Left colon (tissue), 2 donors: ENCODE measurements at regions not wholly inside any gene's neighbourhood (a gene's known extent, or its start where the extent isn't known, plus 50 kb on each side); places are given as distances from the start of the nearest gene placed in this dataset.

Experiments
- ATAC-seq: fragments of 200-7000 bp; cut with Tn5 transposase; one replicate; pipeline ENCODE4 v1.9.1; 2020; ENCODE audit warnings: mild to moderate bottlenecking, moderate library complexity
- DNase-seq, 2 donors: peaks; one replicate each; pipeline ENCODE4 v3.0.0-alpha.2; 2020
- intact Hi-C, 2 donors: fragments of 100-400 bp; cut with DNase I in 1 of 2; cut with micrococcal nuclease in 1 of 2; formaldehyde crosslinking; loops; one replicate each; pipeline versions ENCODE4 v1.11.2 to v1.14.0; 2022; cut with DNase I, micrococcal nuclease
- donor health status: DM: no; HTN: no; CAD: no.
- donor health status: DM: yes; HTN: yes; CAD: no.

DNA sequence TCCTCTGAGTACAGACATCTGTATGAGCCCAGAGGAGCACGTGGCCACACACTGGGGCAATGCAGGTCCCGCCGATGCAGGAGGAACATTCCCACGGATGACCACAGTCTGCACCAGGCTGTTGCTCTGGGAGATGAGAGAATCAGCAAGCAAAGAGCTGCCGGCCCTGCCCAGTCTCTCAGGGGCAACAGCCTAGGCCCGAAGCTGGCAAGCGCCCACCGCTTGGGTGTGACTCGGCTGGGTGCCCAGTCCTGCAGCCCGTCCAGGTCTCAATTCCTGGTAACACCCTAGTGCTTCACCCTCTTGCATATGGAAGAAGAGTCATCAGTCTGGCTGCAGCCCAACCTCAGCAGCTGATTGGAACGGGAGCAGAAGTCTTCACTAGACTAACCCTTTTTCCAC is 153.7 kb upstream of the HES1 start:
- DNase-seq (peak; percentile 87 to 88), ATAC-seq (peak; percentile 90)
- intact Hi-C loops, result no loop called here

DNA sequence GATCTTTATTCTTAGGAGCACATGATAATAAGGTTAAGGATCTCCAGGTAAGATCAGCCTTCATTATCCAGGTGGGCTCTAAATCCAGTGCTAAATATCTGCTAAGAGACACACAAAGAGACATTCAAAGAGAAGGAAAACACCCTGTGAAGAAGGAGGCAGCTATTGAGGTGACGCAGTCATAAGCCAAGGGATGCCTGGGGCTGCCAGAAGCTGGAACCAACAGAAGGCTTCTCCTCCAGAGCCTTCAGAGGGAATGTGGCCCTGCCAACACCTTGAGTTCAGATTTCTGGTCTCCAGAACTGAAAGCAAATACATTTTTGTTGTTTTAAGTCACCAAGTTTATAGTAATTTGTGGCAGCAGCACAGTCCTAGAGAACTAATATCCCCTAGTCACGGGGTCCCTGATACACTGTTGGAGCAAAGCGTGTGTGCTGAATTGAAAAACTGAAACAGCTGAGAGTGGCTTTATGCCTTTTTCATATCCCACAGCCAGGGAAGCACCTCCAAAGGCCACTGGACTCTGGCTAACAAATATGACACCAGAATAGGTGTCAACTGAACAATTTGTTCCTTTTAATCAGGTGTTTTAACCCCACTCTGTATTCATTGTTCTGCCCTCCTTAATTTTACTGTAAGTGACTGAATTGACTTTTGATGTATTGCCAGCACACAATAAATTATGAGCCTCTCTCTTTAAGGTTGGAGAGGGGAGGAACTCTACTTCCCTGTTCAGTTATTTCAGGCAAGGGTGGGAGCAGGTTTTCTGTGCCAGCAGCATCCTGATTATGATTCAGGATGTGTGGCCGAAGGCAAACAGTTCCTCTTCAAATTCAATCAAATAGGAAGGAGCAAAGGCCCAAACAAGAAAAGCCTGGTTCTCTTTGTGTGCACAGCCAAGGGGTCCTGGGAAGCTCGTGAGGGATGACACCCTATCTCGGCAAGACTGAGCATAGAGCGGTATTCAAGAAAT is 151.8 kb upstream of the HES1 start:
- ATAC-seq, result peak; percentile 42
- intact Hi-C loops, result no loop called here
- DNase-seq, result no peak

DNA sequence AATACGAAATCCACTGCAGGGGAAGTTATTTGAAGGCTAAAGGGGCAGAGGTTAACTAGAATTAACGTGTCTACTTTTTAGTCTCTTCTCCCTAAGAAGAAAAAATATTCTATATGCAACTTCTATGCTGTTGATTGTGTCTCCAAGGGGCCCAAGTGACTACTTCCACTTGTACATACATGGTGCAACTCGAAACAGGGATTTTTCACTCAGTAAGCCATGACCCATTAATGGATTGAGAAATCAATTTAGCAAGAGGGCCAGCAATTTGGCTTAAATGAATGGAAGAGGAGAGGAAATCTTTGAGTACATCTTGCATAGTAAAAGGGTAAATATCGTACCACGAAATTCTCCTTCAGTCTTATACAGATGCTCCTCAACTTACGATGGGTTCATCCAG is 151.1 kb upstream of the HES1 start:
- no peak for DNase-seq

DNA sequence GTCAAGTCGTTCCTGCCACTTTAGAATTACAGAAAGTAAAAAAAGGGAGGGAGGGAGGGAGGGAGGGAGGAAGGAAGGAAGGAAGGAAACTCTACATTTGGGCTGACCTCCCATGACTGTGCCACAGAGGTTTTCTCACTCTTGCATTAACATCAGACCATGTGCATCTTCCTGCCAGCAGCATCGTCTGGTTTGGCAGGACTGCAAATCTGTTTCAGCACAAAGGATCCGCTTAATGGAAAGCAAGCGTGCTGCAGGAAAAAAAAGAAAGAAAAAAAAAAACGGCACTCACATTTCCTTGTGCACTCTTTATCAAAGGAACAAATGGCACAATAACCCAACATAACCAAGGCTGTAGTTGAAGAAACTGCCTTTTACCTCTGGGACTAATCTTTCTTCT is 148.8 kb upstream of the HES1 start:
- intact Hi-C loops, result no loop called here
- DNase-seq (no peak), ATAC-seq (no peak)

More for the DNA sequence above, 151.1 kb upstream of the HES1 start:
- intact Hi-C loops, result no loop called here
- no peak for ATAC-seq

DNA sequence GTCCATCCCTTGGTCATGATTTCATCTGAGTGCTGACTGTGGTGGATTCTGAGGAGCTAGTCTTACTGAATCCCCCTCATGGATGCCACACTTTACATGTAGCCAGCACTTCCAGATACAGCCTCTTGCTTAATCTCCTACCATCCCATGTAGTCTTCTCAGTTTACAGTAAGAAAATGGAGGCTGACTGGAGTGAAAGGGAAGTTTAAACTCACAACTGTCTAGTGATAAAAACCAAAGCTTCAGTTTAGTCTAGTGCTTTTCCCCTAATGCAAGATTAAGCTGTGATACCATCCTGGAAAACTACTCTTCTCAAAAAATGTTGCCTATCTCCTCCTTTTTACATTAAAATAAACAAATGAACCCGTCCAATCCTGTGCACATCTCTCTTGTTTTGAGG is 146.8 kb upstream of the HES1 start:
- no peak for ATAC-seq
- intact Hi-C loops, result no loop called here
- no peak for DNase-seq

DNA sequence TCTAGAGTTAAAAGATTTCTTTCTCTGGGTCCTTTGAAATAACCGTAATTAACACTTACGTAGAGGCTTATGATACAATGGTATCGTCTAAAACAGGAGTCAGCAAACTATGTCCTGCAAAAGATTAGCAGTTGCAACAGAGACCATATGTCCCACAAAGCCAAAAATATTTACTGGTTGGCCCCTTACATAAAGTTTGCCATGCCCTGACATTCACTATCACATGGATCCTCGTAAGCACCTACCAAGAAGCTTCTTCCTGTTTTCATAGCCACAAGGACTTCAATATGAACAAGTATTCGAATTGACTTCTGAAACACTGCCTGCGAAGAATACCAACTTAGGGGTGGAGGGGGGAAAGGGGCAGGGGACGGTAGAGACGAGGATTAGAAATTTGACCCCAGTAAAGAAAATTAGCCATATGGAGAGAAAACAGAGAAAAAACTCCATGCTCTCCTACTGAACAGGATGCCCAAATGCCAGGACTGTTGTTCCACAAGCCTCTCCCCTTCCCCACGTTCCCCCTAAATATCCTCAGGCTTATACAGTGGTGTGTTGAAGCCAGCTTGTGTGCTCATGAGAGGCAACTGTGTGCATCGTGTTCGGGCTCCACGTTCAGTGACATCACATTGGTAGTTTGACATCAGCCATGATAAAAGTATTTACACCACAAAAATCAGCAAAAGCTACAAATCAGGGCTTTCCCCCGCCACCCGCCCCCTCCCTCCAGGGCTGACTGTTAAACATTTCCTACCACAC is 144.1 kb upstream of the HES1 start:
- no peak for DNase-seq
- no peak for ATAC-seq
- intact Hi-C loops, result no loop called here

DNA sequence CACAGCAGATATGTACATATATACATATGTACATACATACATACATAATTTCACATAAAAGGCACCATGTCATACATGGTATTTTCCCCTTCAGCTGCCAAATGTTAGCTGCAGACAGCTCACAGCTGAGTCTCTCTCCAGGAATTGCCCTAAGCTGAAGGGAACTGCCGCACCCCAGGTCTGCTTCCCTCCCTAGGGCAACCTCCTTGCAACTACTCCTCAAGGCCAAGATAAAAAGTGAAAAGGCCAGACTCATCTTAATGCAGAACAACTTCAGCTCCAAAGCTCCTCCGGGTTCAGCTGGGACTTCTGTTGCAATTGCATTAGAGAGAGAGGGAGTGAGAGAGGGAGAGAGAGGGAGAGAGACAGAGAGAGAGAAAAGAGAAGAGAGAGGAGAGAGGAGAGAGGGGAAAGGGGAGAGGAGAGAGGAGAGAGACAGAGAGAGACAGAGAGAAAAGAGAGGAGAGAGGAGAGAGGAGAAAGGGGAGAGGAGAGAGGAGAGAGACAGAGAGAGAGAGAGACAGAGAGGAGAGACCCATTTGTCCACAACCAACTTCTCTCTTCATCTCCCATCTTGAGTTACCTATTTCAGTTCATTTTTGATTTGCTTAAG is 143.4 kb upstream of the HES1 start:
- intact Hi-C loops, result no loop called here
- no peak for ATAC-seq
- no peak for DNase-seq

DNA sequence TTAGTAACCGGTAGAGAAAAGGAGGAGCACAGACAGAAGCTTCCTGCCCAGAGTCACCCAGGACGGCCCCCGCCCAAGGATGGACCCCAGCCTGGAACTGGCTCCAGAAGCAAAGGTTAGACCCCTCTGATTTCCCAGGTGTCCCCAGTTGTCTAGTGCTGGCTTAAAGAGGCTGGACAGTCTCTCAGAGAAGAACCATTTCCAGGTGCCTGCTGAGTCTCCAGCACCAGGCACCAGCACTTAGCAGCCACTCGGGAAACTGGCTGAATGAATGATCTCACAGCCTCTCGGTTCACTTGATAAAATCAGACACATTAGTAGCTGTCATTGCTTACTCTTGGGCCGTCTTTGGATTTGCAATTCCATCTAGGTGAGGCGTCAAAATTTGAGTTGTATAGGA is 139.7 kb upstream of the HES1 start:
- intact Hi-C loops, result no loop called here
- DNase-seq, result no peak
- no peak for ATAC-seq

DNA sequence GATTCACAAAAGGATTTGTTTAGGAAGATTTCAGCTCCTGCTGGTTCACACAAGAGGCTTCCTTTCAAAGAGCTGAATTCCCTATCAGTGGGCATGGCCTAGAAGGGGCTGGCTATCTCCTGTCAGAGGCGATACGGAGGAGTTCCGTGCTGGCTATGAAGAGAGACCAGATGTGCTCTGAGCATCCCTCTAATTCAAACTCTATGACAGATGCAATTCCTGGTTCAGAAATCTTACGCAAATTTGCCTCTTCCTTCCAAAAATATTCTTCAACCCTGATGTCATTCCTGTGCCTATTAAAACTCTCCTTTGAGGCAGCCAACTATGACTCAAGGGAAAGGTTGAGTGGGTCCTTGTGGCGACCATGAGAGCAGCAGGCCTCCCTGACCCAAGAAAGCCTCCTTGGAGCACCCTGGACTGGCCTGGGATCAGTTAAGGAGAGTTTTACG is 139.3 kb upstream of the HES1 start:
- ATAC-seq (no peak), DNase-seq (no peak)
- intact Hi-C loops, result no loop called here

DNA sequence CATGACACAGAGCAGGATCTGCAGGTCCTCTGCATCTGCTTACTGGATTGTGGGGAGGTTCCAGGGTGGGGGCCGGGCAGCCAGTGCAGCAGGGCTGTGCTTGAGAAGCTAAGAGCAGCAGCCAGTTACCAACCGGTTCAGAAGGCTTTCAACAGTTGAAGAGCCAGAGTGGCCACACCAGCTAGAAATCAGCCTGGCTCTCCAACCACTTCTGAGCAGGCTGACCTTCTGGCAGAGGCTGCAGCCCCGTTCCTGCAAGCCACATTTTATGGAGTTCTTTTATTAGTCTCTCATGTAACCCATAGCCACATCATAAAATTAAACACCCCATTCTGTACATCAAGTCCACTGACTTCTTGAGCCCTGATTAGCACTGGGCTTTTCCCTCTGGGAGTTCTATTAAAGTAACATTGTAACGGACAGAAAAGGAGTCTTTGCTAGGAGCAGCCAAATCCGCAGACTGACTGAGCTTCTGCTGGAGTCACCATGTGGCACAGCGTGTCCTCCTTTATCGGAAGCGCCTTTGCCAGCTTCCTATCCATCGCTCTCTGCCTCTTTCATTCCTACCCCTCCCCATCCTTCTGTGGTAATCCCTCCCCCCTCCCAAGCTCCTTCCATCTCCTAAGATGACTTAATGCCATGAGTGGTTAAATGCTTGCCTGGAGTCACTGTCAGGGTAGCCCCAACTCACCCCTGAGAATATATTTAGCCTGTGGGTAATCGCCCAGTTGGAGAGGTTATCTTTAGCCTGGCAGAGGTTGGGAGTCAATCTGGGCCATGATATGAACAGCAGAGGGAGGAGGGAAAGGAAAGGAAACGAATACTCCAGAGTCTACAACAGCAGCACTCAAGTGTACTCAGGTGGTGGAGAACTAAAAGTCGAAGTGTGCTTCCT is 138.5 kb upstream of the HES1 start:
- intact Hi-C loops, result no loop called here
- peak; percentile 90 for ATAC-seq
- DNase-seq, result no peak

DNA sequence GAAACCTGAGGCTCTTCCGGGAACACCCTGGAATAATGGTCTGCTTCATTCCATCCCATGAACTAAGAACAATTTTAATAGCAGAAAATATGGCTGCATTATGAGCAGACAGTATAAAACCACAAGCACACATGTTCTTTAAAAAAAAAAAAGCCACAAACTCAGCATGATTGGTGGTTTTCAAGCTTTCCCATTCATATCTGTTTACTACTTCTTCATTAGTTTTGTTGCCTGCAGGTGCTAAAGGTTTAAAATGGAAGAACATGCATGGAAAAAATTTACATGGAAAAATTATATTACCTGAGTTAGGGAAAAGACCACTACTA is 137.9 kb upstream of the HES1 start:
- intact Hi-C loops, result no loop called here
- DNase-seq (no peak), ATAC-seq (no peak)

DNA sequence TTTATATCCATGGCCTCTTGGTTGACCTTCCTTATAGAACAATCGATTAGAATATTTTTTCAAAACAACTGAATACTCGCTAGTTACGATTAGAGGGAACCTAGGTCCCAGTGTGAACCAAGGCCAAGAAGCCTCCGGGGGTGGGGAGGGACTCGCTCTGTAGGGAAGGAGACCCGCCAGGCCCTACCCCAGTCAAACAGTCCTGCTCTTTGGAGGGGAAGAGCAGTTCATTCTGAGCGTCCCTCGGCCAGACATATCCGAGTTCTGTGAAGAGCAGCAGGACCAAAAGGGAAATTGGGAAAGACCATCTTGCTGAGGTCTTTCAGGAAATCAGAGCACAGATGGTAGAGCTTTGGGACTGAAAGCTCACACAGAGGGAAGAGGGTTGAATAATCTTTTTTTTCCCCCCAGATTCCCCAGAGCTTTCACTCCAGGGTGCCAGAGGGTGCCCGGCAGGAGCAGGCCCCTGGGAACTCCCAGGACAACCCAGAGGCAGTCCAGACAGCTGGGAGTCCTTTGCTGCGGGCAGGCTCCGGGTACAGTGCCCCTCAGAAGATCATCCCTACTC is 137.2 kb upstream of the HES1 start:
- ATAC-seq (no peak), DNase-seq (no peak)
- intact Hi-C loops, result no loop called here

DNA sequence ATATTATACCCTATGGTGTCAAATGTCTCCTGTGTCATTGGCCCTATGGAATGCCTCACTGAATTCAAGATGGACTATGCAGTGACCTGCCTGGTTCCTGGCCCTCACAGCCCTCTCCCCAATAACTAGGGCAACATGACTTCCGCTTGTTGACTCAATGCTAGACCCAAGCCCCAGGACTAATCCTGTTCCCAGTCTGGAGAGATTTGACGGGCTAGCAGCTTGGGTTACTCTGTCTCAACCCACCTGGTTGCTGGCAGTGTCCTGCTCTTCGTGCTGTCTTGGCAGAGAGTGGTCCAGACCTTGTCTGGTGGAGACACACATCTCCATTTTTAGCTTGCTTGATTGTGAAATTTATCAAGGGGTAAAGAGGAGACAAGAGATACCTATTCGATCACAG is 135.8 kb upstream of the HES1 start:
- intact Hi-C loops, result no loop called here
- no peak for ATAC-seq
- no peak for DNase-seq

DNA sequence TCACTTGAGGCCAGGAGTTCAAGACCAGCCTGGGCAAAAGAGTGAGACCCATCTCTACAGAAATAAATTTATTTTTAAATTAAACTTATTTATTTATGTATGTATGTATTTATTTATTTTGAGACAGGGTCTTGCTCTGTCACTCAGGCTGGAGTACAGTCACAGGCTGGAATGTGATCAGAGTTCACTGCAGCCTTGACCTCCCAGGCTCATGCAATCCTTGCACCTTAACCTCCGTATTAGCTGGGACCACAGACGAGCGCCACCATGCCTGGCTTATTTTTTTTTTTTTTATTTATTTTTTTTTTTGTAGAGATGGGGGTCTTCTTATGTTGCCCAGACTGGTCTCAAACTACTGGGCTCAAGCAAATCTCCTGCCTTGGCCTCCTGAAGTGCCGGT is 135.2 kb upstream of the HES1 start:
- ATAC-seq (no peak), DNase-seq (no peak)
- intact Hi-C loops, result no loop called here

DNA sequence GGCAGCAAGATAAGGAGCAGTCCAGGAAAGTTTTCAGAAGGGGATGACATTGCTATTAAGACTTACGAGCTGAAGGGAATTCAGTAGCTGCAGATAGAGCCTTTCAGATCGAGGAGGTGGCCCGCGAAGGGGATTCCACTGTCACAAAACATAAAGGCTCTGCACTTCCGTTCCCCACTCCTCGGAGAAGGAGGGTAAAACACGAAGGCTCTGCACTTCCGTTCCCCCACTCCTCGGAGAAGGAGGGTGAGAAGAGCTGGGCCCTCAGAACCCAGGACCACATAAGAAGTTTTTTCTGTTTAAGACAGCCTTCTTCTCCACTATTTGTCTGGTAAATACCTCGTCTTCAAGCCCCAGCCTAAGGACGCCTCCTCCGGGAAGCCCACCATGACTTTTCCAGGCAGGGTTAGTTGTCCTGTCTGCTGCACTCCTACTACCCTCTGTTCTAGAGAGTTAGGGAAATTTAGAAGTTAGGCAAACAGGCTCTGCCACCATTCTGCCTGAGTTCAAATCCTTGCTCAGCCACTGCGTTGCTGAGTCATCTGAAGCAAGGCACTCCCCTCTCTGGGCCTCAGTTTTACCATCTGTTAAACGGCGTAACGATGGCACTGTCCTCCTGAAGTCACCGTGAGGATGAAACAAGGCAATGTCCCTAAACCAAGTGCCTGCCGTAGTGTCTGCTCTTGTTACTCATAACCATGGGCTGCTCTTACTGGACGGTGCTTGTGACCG is 134.1 kb upstream of the HES1 start:
- ATAC-seq (no peak), DNase-seq (no peak)
- intact Hi-C loops, result no loop called here

DNA sequence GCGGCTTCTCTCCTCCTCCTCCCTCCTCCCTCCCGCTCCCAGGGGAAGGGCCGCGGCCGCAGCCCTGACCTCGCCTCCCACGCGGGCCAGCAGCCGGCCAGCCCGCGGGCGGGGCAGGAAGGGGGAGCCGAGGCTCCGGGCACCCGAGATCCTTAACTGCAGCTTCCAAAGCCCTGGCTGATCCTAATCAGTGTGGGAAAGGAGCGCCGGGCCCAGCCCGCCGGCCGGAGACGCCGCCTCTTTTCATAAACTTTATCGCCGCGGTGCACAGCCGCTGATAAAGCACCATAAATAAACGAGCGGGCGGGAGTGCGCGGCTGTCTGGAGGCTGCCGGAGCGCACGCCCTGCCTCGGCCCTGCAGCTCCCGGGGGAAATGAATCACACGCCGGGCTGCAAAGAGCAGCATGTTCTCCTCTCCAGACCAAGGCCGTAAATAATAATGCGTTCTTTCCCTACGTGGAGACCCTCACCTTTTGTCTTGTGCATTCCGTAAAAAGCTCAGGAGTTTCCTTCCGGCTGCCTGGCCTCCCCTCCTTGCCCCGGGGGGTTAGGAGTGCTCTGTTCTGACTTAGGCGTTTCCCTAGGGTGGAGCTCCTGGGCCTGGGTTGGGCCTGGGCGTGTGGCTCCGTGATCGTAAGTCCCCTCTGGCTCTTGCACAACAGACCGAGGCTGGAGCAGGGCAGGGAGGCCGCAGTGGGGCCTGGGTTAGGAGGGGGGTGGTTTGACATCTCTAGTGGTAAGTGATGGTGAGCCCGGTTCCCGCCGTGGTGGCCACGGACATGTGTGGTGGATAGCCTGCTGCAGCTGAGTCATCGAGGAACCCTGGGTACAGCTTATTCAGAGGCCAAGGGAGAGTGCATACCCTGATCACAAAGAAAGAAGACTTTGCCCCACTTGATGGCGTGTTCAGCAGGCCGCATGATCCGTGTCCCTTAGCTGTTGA is 132.6 kb upstream of the HES1 start:
- intact Hi-C loops, result no loop called here
- DNase-seq, result peak; percentile 88 to 92
- ATAC-seq, result peak; percentile 84

DNA sequence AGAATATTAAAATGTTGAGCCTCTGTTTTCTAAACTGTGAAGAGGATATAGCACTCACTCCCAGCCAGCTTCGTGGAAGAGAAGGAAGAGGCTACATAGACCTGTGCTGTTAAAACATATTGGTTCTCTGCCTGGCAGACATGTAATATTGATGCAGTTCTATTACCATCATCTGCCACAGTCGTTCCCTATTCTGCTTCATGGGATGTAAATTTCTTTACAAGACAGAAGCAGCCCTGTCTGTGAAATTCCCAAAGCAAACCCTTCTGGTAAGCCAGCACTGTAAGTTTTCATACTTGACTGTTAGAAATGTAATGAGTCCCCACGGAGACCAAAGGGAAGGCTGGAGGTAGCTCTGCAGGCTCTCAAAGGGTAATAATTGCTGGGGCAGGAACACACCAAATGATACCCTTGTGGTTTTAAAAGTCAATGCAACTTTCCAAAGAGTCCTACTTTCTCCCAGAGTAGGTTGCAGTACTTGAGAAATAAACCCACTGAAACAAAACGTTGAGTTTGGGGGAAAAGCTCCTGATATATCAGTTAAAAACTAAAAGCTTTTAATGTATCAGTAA is 129.9 kb upstream of the HES1 start:
- no peak for ATAC-seq
- DNase-seq, result no peak
- intact Hi-C loops, result no loop called here
